ENCODE measurements at regions not wholly inside any gene's neighbourhood (a gene's known extent, or its start where the extent isn't known, plus 50 kb on each side); places are given as distances from the start of the nearest gene placed in this dataset.
"Not testable (repeated sequence)": the region's sequence is repeated elsewhere in the genome, so short reads cannot be mapped to it uniquely, and the experiment has no call there.

DNA sequence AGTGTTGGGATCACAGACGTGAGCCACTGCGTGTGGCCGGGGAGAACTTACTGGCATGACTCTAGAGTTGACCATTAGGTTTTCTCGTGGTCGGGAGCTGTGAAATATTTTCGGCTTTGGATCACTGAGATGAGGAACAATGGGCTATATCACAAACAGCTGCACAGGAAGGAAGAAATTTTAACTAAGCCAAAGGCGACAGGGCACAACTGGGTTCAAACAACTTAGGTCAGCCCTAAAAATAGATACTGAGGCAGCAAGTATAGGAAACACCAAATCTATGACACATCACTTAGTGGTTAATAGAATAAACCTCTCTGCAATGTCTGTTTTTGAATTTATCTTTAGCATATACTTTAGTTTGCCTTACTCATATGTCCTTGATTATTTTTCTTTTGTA, 162.9 kb downstream of the LRIG3 start:
- no peak for TF ChIP-seq ZNF274 (IDR thresholded peaks at IDR 0.05; ENCODE audit: low read depth, low read length)
- TF ChIP-seq SUZ12 (IDR thresholded peaks at IDR 0.05; ENCODE audit: extremely low read depth, insufficient read depth, insufficient read length), result no peak
- no peak for TF ChIP-seq YY1 (IDR thresholded peaks at IDR 0.05; ENCODE audit: insufficient read depth, insufficient read length)
- H3K36me3 ChIP-seq (ENCODE audit: insufficient read depth, insufficient read length, low read length), result no peaks in the 10 kb centered on the region
- no peaks in the 10 kb centered on the region for H3K4me1 ChIP-seq (ENCODE audit: insufficient read depth, insufficient read length)
- H3K4me3 ChIP-seq (ENCODE audit: insufficient read length, low read depth), result no peak overlapping the region
- no peak overlapping the region for H3K9ac ChIP-seq (ENCODE audit: insufficient read length, low read depth)
- H3K27me3 ChIP-seq (ENCODE audit: insufficient read depth, insufficient read length), result no peaks in the 10 kb centered on the region
- H3K9me3 ChIP-seq (ENCODE audit: insufficient read depth, low read length), result no peaks in the 10 kb centered on the region
- DNase-seq (ENCODE audit: low read depth, low spot score), result no peak

- DNase-seq (ENCODE audit: low read depth, low spot score); H3K27me3 ChIP-seq (ENCODE audit: insufficient read depth, insufficient read length); H3K36me3 ChIP-seq (ENCODE audit: insufficient read depth, insufficient read length, low read length); H3K4me3 ChIP-seq (ENCODE audit: insufficient read length, low read depth); H3K9ac ChIP-seq (ENCODE audit: insufficient read length, low read depth); H3K4me1 ChIP-seq (ENCODE audit: insufficient read depth, insufficient read length); H3K9me3 ChIP-seq (ENCODE audit: insufficient read depth, low read length): not testable (repeated sequence)
Observed at GRCh38 chr12:58759745-58760144, 160.6 kb downstream of the LRIG3 start.

DNA sequence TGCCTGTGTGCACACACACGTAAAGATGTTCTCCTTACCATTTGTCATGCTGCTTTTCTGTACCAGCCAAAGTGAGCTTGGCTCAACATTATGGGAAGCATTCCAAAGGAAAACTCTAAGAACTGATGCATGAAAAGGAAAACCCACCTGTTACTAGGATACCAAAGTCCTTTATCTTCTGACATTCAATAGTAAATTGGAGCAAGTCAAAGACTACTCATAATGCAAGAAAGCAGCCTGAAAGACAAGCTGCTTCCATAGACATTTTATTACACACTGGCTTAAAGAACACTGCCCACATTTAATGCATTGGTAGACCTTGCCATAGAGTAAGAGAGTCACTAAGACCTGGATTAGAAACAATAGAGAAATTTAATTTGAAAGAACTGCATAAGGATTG, 159.0 kb downstream of the LRIG3 start:
- H3K36me3 ChIP-seq (ENCODE audit: insufficient read depth, insufficient read length, low read length), result no peaks in the 10 kb centered on the region
- no peaks in the 10 kb centered on the region for H3K9me3 ChIP-seq (ENCODE audit: insufficient read depth, low read length)
- H3K4me3 ChIP-seq (ENCODE audit: insufficient read length, low read depth), result no peak overlapping the region
- DNase-seq (ENCODE audit: low read depth, low spot score), result no peak
- H3K27me3 ChIP-seq (ENCODE audit: insufficient read depth, insufficient read length), result no peaks in the 10 kb centered on the region
- TF ChIP-seq SUZ12 (IDR thresholded peaks at IDR 0.05; ENCODE audit: extremely low read depth, insufficient read depth, insufficient read length) (no peak), ZNF274 (IDR thresholded peaks at IDR 0.05; ENCODE audit: low read depth, low read length) (no peak), YY1 (IDR thresholded peaks at IDR 0.05; ENCODE audit: insufficient read depth, insufficient read length) (no peak)
- no peak overlapping the region for H3K9ac ChIP-seq (ENCODE audit: insufficient read length, low read depth)
- H3K4me1 ChIP-seq (ENCODE audit: insufficient read depth, insufficient read length), result no peaks in the 10 kb centered on the region

- no peak for DNase-seq (ENCODE audit: low read depth, low spot score)
- Histone ChIP-seq H3K36me3 (ENCODE audit: insufficient read depth, insufficient read length, low read length) (no peaks in the 10 kb centered on the region), H3K4me1 (ENCODE audit: insufficient read depth, insufficient read length) (no peaks in the 10 kb centered on the region), H3K4me3 (ENCODE audit: insufficient read length, low read depth) (no peak overlapping the region), H3K9ac (ENCODE audit: insufficient read length, low read depth) (no peak overlapping the region), H3K27me3 (ENCODE audit: insufficient read depth, insufficient read length) (no peaks in the 10 kb centered on the region), H3K9me3 (ENCODE audit: insufficient read depth, low read length) (no peaks in the 10 kb centered on the region)
- TF ChIP-seq SUZ12 (IDR thresholded peaks at IDR 0.05; ENCODE audit: extremely low read depth, insufficient read depth, insufficient read length) (no peak), YY1 (IDR thresholded peaks at IDR 0.05; ENCODE audit: insufficient read depth, insufficient read length) (no peak), ZNF274 (IDR thresholded peaks at IDR 0.05; ENCODE audit: low read depth, low read length) (no peak)
Observed at GRCh38 chr12:58764100-58764953, 156.0 kb downstream of the LRIG3 start.

GRCh38 chr12:58765076-58765475, 155.2 kb downstream of the LRIG3 start:
- no peaks in the 10 kb centered on the region for H3K36me3 ChIP-seq (ENCODE audit: insufficient read depth, insufficient read length, low read length)
- H3K4me1 ChIP-seq (ENCODE audit: insufficient read depth, insufficient read length), result no peaks in the 10 kb centered on the region
- H3K4me3 ChIP-seq (ENCODE audit: insufficient read length, low read depth), result no peak overlapping the region
- TF ChIP-seq YY1 (IDR thresholded peaks at IDR 0.05; ENCODE audit: insufficient read depth, insufficient read length) (no peak), SUZ12 (IDR thresholded peaks at IDR 0.05; ENCODE audit: extremely low read depth, insufficient read depth, insufficient read length) (no peak), ZNF274 (IDR thresholded peaks at IDR 0.05; ENCODE audit: low read depth, low read length) (no peak)
- H3K9ac ChIP-seq (ENCODE audit: insufficient read length, low read depth), result no peak overlapping the region
- H3K9me3 ChIP-seq (ENCODE audit: insufficient read depth, low read length), result no peaks in the 10 kb centered on the region
- no peaks in the 10 kb centered on the region for H3K27me3 ChIP-seq (ENCODE audit: insufficient read depth, insufficient read length)
- no peak for DNase-seq (ENCODE audit: low read depth, low spot score)

- Histone ChIP-seq H3K4me3 (ENCODE audit: insufficient read length, low read depth) (no peak overlapping the region), H3K9me3 (ENCODE audit: insufficient read depth, low read length) (no peaks in the 10 kb centered on the region), H3K36me3 (ENCODE audit: insufficient read depth, insufficient read length, low read length) (no peaks in the 10 kb centered on the region), H3K27me3 (ENCODE audit: insufficient read depth, insufficient read length) (no peaks in the 10 kb centered on the region), H3K4me1 (ENCODE audit: insufficient read depth, insufficient read length) (no peaks in the 10 kb centered on the region), H3K9ac (ENCODE audit: insufficient read length, low read depth) (no peak overlapping the region)
- no peak for DNase-seq (ENCODE audit: low read depth, low spot score)
- TF ChIP-seq SUZ12 (IDR thresholded peaks at IDR 0.05; ENCODE audit: extremely low read depth, insufficient read depth, insufficient read length) (no peak), YY1 (IDR thresholded peaks at IDR 0.05; ENCODE audit: insufficient read depth, insufficient read length) (no peak), ZNF274 (IDR thresholded peaks at IDR 0.05; ENCODE audit: low read depth, low read length) (no peak)
Observed at GRCh38 chr12:58765653-58766512, 154.4 kb downstream of the LRIG3 start.

- H3K36me3 ChIP-seq (ENCODE audit: insufficient read depth, insufficient read length, low read length), result no peaks in the 10 kb centered on the region
- H3K27me3 ChIP-seq (ENCODE audit: insufficient read depth, insufficient read length), result no peaks in the 10 kb centered on the region
- no peak for TF ChIP-seq ZNF274 (IDR thresholded peaks at IDR 0.05; ENCODE audit: low read depth, low read length)
- no peak for TF ChIP-seq YY1 (IDR thresholded peaks at IDR 0.05; ENCODE audit: insufficient read depth, insufficient read length)
- TF ChIP-seq SUZ12 (IDR thresholded peaks at IDR 0.05; ENCODE audit: extremely low read depth, insufficient read depth, insufficient read length), result no peak
- H3K4me3 ChIP-seq (ENCODE audit: insufficient read length, low read depth), result no peak overlapping the region
- no peak overlapping the region for H3K9ac ChIP-seq (ENCODE audit: insufficient read length, low read depth)
- H3K4me1 ChIP-seq (ENCODE audit: insufficient read depth, insufficient read length), result no peaks in the 10 kb centered on the region
- DNase-seq (ENCODE audit: low read depth, low spot score), result no peak
- no peaks in the 10 kb centered on the region for H3K9me3 ChIP-seq (ENCODE audit: insufficient read depth, low read length)
Observed at GRCh38 chr12:58766513-58766870, 153.8 kb downstream of the LRIG3 start.
